ENCODE measurements at regions not wholly inside any gene's neighbourhood (a gene's known extent, or its start where the extent isn't known, plus 50 kb on each side); places are given as distances from the start of the nearest gene placed in this dataset.

DNA sequence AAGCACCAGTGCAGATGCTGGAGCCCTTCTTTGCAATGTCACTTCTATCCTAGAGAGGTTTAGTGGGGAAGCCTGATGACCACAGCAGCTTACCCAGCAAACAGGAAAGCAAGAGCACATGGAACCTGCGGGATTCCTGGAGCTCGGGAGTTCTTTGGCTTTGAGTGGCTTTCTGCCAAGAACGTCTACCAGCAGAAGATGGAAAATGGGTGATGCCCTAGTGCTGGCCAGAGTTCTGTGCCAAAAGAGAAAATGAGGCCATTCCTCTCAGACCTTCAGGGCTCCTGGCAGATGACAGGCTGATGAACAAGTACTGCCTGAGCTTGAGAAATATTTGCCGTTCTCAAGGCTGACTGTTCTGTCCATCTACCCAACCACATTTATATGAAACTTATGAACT lies 332.1 kb upstream of the CCL2 start:
- no peak for TF ChIP-seq CEBPB (IDR thresholded peaks at IDR 0.05)
- TF ChIP-seq, protein P1, sequence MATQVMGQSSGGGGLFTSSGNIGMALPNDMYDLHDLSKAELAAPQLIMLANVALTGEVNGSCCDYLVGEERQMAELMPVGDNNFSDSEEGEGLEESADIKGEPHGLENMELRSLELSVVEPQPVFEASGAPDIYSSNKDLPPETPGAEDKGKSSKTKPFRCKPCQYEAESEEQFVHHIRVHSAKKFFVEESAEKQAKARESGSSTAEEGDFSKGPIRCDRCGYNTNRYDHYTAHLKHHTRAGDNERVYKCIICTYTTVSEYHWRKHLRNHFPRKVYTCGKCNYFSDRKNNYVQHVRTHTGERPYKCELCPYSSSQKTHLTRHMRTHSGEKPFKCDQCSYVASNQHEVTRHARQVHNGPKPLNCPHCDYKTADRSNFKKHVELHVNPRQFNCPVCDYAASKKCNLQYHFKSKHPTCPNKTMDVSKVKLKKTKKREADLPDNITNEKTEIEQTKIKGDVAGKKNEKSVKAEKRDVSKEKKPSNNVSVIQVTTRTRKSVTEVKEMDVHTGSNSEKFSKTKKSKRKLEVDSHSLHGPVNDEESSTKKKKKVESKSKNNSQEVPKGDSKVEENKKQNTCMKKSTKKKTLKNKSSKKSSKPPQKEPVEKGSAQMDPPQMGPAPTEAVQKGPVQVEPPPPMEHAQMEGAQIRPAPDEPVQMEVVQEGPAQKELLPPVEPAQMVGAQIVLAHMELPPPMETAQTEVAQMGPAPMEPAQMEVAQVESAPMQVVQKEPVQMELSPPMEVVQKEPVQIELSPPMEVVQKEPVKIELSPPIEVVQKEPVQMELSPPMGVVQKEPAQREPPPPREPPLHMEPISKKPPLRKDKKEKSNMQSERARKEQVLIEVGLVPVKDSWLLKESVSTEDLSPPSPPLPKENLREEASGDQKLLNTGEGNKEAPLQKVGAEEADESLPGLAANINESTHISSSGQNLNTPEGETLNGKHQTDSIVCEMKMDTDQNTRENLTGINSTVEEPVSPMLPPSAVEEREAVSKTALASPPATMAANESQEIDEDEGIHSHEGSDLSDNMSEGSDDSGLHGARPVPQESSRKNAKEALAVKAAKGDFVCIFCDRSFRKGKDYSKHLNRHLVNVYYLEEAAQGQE (IDR thresholded peaks at IDR 0.05; ENCODE audit: low read depth): no peak
- TF ChIP-seq, protein P2, sequence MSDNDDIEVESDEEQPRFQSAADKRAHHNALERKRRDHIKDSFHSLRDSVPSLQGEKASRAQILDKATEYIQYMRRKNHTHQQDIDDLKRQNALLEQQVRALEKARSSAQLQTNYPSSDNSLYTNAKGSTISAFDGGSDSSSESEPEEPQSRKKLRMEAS (IDR thresholded peaks at IDR 0.05): no peak
- TF ChIP-seq ZBTB7A (IDR thresholded peaks at IDR 0.05; ENCODE audit: low read depth): no peak
- TF ChIP-seq TEAD4 (IDR thresholded peaks at IDR 0.05): no peak
- no peak for TF ChIP-seq CREB1 (IDR thresholded peaks at IDR 0.05; ENCODE audit: low read depth)
- no peak for TF ChIP-seq TCF12 (IDR thresholded peaks at IDR 0.05; ENCODE audit: low read depth)
- no peak for TF ChIP-seq RAD21 (IDR thresholded peaks at IDR 0.05; ENCODE audit: low read depth)
- no peak for TF ChIP-seq NFIC (IDR thresholded peaks at IDR 0.05)
- no peak for TF ChIP-seq TAF1 (IDR thresholded peaks at IDR 0.05; ENCODE audit: low read depth)
- no peak for TF ChIP-seq EP300 (IDR thresholded peaks at IDR 0.05; ENCODE audit: borderline replicate concordance)
- TF ChIP-seq FOXM1 (IDR thresholded peaks at IDR 0.05; ENCODE audit: borderline replicate concordance, low read depth): no peak
- TF ChIP-seq, protein P3, sequence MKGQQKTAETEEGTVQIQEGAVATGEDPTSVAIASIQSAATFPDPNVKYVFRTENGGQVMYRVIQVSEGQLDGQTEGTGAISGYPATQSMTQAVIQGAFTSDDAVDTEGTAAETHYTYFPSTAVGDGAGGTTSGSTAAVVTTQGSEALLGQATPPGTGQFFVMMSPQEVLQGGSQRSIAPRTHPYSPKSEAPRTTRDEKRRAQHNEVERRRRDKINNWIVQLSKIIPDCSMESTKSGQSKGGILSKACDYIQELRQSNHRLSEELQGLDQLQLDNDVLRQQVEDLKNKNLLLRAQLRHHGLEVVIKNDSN (IDR thresholded peaks at IDR 0.05): no peak
- TF ChIP-seq EGR1 (IDR thresholded peaks at IDR 0.05): no peak
- TF ChIP-seq YY1 (IDR thresholded peaks at IDR 0.05; ENCODE audit: low read depth): no peak

DNA sequence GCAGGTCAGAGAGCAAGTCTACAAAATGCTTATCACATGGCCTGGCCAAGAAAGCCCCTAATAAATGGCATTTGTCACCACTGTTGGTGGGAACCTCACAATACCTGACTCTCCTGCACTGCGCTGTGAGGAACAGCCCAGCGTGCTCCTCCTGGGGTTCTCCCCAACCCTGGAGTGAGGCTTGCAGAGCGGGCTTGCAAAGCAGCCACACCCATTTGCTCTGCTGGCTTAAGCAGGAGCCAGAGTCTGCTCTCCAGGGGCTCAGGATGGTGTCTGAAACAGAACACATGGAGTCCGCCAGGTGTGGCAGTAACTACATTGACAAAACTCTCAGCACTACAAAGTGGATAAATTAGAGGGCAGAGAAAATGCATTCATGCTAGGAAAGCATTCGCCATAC lies 331.0 kb upstream of the CCL2 start:
- TF ChIP-seq EP300 (IDR thresholded peaks at IDR 0.05; ENCODE audit: borderline replicate concordance) (no peak), CEBPB (IDR thresholded peaks at IDR 0.05) (no peak), NFIC (IDR thresholded peaks at IDR 0.05) (no peak), YY1 (IDR thresholded peaks at IDR 0.05; ENCODE audit: low read depth) (no peak), ZBTB7A (IDR thresholded peaks at IDR 0.05; ENCODE audit: low read depth) (no peak), TAF1 (IDR thresholded peaks at IDR 0.05; ENCODE audit: low read depth) (no peak), EGR1 (IDR thresholded peaks at IDR 0.05) (no peak), RAD21 (IDR thresholded peaks at IDR 0.05; ENCODE audit: low read depth) (no peak), TEAD4 (IDR thresholded peaks at IDR 0.05) (no peak), CREB1 (IDR thresholded peaks at IDR 0.05; ENCODE audit: low read depth) (no peak), TCF12 (IDR thresholded peaks at IDR 0.05; ENCODE audit: low read depth) (no peak), FOXM1 (IDR thresholded peaks at IDR 0.05; ENCODE audit: borderline replicate concordance, low read depth) (no peak)
- TF ChIP-seq, protein P1 (IDR thresholded peaks at IDR 0.05; ENCODE audit: low read depth): no peak
- TF ChIP-seq, protein P2 (IDR thresholded peaks at IDR 0.05): no peak
- TF ChIP-seq, protein P3 (IDR thresholded peaks at IDR 0.05): no peak

DNA sequence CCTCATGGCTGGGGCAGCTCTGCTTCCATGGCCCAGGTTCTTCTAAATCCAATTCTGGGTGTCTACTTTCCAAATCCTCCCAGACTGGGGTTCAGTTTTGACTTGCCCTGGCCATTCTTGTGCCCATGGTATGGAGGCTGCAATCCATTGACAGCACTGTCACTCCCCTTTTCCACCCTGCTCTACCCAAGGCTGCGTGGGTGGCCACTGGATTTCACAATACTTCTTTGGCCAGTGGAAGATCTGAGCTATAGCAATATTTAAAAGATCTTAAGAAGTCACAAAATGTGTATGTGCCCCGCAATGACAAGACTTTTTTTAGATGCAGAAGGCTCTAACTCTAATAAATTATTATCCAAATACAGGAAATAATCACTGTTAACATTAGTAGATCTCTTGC lies 329.4 kb upstream of the CCL2 start:
- TF ChIP-seq CREB1 (IDR thresholded peaks at IDR 0.05; ENCODE audit: low read depth): no peak
- TF ChIP-seq ZBTB7A (IDR thresholded peaks at IDR 0.05; ENCODE audit: low read depth): no peak
- no peak for TF ChIP-seq FOXM1 (IDR thresholded peaks at IDR 0.05; ENCODE audit: borderline replicate concordance, low read depth)
- TF ChIP-seq, protein P3 (IDR thresholded peaks at IDR 0.05): no peak
- TF ChIP-seq EP300 (IDR thresholded peaks at IDR 0.05; ENCODE audit: borderline replicate concordance): no peak
- TF ChIP-seq, protein P1 (IDR thresholded peaks at IDR 0.05; ENCODE audit: low read depth): no peak
- no peak for TF ChIP-seq RAD21 (IDR thresholded peaks at IDR 0.05; ENCODE audit: low read depth)
- TF ChIP-seq TAF1 (IDR thresholded peaks at IDR 0.05; ENCODE audit: low read depth): no peak
- TF ChIP-seq EGR1 (IDR thresholded peaks at IDR 0.05): no peak
- no peak for TF ChIP-seq TEAD4 (IDR thresholded peaks at IDR 0.05)
- no peak for TF ChIP-seq NFIC (IDR thresholded peaks at IDR 0.05)
- TF ChIP-seq, protein P2 (IDR thresholded peaks at IDR 0.05): no peak
- no peak for TF ChIP-seq CEBPB (IDR thresholded peaks at IDR 0.05)
- no peak for TF ChIP-seq YY1 (IDR thresholded peaks at IDR 0.05; ENCODE audit: low read depth)
- TF ChIP-seq TCF12 (IDR thresholded peaks at IDR 0.05; ENCODE audit: low read depth): no peak

All from Ishikawa (cell line).